GM21529 (cell line): ENCODE measurements at regions not wholly inside any gene's neighbourhood (a gene's known extent, or its start where the extent isn't known, plus 50 kb on each side); places are given as distances from the start of the nearest gene placed in this dataset.

Source experiments
- ATAC-seq: cut with Tn5 transposase; IDR thresholded peaks from one replicate; pipeline ENCODE4 v1.9.1; 2021; ENCODE audit not compliant: unreplicated experiment

DNA sequence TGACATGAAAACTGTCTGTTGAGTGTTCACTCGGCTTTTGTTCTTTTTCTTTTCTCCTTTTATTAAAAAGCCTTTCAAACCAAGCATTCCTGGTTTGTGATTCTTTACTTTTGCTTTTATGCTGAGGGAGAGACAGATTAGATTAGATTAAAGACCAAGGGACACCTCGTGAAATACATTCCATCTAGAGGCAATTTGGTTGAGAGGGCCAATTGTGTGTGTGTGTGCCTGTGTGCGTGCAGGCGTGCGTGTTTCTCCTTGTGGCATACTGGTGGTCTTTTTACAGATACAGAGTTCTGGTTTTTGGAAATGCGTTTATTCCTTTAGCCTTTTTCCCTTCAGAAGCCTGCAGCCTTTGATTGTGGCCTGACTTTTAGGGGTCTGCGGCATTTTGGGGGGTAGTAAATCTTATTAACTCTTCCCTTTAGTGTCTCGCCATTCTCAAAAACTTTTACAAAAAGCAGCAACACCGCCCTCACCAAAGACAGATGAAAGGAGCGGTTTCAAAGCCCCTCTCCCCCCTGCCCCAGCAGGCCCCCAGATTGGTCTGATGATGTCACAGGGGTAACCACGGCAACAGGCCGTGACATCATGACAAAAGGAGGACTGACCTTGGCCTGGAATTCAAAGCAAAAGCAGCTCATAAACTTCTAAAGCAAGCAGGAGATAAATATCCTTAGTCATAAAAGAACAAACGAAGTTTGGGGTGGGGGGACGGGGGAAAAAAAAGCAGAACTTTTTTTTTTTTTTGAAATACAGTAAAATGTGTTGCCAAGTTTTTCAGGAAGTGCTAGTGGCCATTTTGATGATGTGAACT is 84.1 kb upstream of the TBX3 start:
- no peak for ATAC-seq

- ATAC-seq: no peak
Observed at GRCh38 chr12:114767084-114767760, 83.2 kb upstream of the TBX3 start.

GRCh38 chr12:114765960-114766691 is 82.2 kb upstream of the TBX3 start:
- ATAC-seq: no peak

- no peak for ATAC-seq
Observed at GRCh38 chr12:114764510-114764909, 80.5 kb upstream of the TBX3 start.

DNA sequence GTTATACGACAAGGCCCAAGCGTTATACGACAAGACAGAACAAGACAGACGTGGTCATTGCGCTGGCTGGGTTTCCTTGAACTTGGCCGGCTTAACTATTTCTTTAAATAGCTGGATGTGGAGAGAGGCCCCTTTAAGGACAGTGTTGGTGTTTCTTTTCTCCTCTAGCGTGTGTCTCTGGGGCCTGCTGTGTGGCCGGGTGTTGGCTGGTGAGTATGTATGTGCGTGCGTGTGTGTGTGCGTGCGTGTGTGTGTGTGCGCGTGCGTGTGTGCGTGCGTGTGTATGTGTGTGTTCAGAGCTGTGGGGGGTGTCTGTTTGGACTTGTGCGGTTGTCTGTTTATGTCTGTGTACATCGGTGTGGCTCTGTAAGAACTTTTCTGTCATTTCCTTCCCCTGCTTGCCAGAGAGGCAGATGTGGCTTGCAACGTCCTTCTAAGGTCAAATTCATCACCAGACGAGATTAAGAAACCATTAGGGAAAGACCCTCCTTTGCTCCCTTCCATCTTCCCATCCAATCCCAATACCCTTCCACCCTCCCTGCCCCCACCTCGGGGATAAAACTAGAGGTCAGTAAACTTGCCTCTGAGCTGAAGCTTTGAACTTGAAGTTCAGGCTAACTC is 78.6 kb upstream of the TBX3 start:
- ATAC-seq: no peak

DNA sequence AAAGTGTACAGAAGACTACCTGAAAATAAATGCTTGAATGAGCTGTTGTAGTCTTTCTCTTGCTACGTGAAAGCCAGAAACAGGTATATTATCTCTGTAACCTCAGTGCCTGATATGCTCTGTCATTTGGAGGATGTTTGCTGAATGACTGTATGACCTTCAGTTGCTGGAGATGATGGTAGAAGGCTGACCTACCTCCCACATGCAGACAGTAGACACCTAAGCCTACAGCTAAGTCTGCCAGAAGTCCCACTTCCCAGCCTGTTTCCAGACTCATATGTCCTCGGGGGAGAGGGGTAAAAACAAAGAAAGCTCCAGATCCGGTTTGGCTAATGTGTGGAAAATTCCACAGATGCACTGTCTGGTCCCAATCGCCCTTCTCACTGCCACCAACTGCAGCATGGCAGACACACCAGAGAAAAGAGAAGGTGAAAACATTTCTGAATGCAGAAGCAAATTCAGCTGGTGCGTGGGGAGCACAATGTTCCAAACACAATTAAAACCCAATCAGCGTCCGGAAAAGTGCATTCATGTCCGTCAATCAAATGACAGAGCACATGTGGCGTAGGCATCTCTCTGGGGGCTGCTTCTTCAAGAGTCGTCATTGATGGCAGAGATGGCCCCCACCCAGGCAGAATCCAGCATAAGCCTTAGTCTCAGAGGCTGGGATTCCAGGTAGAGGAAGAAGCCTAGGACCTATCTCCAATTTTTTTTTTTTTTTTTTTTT is 76.3 kb upstream of the TBX3 start:
- no peak for ATAC-seq

GRCh38 chr12:114759635-114760034 is 75.7 kb upstream of the TBX3 start:
- no peak for ATAC-seq

DNA sequence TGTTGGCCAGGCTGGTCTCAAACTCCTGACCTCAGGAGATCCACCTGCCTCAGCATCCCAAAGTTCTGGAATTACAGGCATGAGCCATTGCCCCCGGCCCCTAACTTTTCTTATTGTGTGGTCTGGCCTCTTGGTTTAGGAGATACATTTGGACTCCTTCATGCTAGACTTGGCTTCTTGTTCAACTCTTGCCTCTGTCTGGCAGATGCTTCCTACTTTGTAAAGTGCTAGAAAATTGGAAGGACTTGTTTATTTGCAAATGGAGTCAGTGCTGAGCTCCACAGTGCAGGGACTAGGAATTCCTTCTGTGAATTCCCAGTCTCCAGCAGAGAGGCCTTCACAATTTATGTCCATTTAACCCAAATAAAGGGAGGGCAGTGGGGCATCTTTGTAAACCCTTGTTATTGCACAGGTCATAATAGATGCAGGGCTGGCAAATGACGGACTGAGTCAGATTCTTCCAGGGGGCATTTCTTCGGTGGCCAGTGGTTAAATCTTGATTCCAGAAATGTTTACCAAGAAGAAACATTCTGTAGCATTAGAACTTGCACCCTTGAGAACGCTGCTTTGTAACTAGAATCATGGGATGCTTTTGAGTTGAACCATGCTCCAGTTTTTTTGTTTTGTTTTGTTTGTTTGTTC is 73.8 kb upstream of the TBX3 start:
- no peak for ATAC-seq

GRCh38 chr12:114752217-114752616 is 68.2 kb upstream of the TBX3 start:
- no peak for ATAC-seq

- ATAC-seq: no peak
Observed at GRCh38 chr12:114751712-114752111, 67.7 kb upstream of the TBX3 start.

GRCh38 chr12:114750917-114751316 is 66.9 kb upstream of the TBX3 start:
- no peak for ATAC-seq

- ATAC-seq: no peak
Observed at GRCh38 chr12:114749065-114749464, 65.1 kb upstream of the TBX3 start.

DNA sequence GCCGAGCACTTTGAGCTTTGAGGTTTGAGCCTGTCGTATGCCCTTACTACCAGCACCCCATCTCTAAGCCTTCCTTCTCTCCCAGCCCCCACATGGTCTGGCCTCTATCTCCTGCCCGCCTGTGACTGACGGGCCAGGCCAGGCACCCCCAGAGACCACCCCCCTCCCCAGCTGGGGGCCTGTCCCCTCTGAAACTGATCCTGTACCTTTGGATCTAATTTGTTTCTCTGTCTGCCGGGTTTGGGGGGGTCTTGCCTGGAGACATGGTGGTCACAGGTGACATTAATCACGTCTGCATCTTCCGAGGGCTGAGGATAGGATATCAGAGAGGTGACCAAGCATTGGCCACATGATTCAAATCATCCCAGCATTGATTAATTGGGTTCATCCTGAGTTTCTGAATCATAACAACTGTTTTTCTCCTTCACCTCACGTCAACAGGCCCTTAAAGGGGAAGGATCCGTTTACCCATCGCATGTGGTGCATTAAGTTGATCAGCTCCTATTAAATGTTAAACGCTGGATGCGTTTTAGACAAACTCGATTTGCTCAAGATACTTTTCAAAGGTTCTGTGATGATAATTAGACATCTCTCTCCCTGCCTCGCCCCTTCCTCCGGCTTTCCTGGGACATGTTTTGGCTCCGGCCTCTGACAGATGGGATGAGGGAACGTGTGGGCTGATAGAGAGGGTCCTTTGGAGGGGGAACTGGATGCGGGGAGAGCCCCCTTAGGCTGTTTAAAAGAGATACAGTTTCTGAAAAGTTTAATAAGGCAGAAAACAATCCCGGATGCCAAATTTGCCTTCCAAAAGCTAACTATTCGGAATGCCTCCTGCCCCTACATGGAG is 63.3 kb upstream of the TBX3 start:
- ATAC-seq: no peak

DNA sequence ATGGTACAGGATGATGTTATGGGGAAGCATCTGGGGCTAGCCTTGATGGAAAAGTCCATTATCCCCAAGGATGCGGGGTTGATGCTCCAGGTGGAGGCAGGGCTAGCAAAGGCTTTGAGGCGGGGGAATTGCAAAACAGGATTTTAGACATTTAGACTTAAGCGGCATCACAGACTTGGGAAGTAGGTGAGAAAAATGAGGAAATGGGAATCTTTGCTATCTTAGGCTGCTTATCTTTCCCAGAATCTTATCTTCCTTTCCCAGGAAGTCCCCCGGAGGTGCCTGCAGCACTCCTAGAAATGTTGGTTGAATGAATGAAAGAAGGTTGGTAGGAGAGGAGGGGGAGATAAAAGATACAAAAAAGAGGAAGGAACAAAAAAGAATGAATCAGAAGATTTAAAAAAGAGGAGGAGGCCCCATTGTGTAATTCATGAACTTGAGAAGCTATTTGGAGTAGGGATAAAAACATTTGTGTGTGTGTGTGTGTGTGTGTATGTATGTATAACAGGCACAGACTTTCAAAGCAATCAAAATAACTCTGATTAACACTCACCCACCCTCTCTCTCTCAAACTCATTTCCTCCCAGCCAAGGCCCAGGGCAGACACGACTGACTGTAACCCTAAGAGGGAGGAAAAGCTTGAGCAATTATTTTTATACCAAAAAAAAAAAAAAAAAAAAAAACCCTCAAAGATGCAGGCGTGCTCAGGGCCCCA is 62.5 kb upstream of the TBX3 start:
- ATAC-seq: no peak

GRCh38 chr12:114744691-114745090 is 60.7 kb upstream of the TBX3 start:
- ATAC-seq: no peak

DNA sequence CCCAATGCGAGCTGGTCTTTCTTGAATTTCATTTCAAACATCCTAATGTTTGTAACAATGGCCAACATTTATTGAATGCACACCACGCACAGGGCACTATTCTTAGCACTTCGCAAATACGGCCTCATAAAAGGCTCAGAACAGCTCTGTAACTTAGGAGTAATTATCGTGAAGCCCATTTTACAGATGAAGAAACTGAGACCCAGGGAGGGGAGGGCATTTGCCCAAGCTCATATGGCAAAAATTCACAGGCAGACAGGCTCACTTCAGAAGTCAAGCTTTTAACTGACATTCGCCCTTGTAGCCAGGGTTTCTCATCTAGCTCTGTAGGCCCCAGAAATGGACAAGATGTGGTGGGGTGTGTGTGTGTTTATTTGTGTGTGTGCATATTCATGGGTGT is 60.3 kb upstream of the TBX3 start:
- ATAC-seq: no peak

- ATAC-seq: no peak
Observed at GRCh38 chr12:114743799-114744198, 59.8 kb upstream of the TBX3 start.

DNA sequence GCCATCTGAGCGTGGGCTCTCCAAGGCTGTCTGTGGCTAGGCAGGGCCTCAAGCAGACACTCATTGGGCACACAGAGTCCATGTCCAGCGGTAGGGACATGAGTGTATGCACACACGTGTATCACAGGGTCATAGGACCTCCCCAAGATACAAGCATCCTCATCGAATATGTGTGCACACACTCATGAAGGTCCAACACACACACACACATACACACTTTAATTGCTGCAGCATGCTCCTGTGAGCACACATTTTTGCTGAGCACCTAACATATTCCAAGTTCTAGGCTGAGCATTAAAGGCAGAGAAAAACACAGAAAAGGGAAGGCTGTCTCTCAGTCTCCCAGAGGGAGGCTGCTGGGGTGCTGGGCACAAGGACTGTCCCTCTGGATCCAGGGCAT is 59.3 kb upstream of the TBX3 start:
- no peak for ATAC-seq

GRCh38 chr12:114742363-114742762 is 58.4 kb upstream of the TBX3 start:
- no peak for ATAC-seq
